GM19238 (cell line): ENCODE measurements at regions not wholly inside any gene's neighbourhood (a gene's known extent, or its start where the extent isn't known, plus 50 kb on each side); places are given as distances from the start of the nearest gene placed in this dataset.

Experiments
- DNase-seq: peaks from one replicate; pipeline ENCODE4 v3.0.0; 2011; ENCODE audit warnings: low spot score; ENCODE audit not compliant: insufficient read length

DNA sequence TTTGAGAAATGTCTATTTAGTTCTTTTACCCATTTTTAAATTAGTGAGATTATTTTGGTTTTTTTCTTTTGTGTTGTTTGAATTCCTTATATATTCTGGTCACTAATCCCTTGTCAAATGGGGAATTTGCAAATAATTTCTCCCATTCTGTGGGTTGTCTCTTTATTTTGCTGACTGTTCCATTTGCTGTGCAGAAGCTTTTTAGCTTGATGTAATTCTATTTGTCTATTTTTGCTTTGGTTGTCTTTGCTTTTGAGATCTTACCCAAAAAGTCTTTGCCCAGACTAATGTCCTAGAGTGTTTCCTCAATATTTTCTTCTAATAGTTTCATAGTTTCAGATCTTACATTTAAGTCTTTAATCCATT lies 472.9 kb downstream of the TBL1XR1 start:
- no peak for DNase-seq

DNA sequence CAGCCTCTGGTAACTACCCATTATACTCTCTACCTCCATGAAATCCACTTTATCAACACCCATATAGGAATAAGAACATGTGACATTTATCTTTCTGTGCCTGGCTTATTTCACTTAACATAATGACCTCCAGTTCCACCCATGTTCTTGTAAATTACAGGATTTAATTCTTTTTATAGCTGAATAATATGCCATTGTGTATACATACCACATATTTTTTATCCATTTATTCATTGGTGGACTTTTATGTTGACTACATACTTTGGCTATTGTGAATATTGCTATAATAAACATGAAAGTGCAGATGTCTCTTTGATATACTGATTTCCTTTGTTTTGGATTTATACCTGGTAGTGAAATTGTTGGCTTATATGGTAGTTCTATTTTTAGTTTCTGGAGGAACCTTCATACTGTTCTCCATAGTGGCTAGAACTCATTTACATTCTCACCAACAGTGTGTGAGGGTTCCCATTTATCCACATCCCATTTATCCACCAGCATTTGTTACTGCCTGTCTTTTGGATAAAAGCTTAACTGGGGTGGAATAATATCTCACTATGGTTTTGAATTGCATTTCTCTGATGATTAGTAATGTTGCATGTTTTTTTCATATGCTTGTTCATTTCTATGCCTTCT lies 473.4 kb downstream of the TBL1XR1 start:
- no peak for DNase-seq

DNA sequence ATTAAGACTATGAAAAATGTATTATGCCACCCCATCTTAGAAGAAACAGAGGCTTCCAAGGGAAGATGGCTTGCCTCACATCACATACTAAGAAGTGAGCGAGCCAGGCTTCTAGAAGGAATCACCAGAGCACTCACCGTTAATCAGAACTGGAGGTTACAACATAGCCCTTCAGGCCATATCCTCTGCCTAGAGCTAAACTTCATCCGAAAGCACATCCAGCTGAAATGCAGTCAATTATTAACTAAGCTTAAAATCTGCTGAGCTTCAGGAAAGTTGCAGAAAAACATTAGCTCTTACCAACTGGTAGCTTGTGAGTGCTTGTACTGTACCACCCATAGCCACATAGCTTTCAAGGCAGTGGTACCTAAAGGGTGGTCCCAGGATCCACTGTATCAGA lies 483.2 kb downstream of the TBL1XR1 start:
- no peak for DNase-seq

DNA sequence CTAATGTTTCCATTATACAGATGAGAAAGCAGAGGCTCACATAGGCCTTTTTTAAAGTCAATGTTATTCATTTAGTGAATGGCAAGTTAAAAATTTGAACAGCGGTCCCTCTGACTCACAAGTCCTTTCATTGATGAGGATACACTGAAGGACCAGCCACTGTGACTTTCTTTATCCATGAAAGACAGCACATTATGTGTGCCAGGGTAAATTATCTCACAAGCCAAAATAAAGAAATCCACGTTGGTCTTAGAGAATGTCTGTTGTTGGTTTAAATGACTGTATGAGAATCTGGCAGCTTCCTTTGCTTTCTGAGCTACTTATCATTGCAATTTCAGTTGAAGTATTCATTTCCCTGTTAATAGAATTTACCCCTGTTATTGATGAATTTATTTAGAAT lies 485.1 kb downstream of the TBL1XR1 start:
- DNase-seq, result no peak

DNA sequence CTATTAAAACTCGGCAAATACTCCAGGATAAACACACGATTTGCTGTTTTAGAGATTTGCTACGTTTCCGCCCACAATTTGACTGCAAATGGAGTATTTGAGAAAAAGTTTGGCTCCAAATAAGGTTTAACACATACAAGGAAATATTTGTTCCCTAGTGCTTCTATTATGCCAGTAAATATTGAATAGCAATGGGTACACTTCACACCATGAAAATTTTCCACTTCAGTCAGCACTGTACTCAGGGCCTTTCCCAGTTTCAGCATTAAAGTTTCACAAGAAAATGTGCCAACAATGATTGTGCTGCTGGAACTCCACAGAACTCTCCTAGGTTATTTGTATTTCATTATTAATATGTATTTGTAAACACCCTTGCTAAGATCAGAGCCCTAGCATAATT lies 498.0 kb downstream of the TBL1XR1 start:
- no peak for DNase-seq

DNA sequence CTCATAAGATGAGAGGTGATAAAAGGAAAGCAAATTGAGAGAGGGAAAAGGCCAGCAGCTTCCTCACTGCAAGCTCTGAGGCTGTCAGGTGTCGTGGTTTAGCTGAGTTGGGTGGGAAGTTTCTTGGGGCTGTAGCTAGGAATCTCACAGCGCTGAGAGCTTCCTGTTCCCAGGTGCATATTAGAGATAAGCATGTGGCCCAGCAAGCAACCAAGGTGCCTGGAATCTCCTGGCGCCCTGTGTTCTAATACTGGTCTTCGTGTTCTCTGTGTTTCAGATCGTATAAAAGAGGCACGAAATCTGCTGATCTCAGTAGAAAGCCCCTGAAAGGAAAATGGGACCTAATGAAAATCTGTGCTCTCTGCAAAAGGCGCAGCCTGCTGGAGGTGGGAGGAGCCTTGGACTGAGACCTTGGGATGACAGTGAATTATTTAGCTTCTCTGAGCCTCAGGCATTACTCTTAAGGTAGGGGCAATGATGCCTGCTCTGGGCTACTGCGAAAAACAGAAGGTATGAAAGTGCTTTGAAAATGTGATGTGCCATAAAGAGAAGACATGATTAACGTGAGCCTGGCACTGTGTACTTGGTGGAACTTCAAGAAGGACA lies 499.9 kb downstream of the TBL1XR1 start:
- DNase-seq, result no peak

DNA sequence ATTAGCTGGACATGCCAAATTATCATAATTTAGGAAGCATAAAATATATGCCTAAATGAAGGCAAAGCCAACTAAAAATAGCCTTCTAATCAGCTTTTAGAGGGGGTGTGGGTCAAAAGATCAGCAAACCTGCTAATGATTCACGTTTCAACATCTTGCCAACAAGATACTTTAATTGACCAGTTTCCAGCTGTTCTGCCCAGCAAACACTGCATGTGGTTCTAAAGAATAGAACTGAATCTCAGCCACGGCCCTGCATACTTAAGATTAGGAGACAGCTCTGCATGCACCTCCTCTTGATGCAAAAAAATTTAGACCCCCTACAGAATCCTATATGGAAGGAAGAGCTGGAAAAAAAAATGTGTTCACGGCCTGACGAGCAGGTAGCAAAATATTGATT lies 500.5 kb downstream of the TBL1XR1 start:
- DNase-seq, result no peak

DNA sequence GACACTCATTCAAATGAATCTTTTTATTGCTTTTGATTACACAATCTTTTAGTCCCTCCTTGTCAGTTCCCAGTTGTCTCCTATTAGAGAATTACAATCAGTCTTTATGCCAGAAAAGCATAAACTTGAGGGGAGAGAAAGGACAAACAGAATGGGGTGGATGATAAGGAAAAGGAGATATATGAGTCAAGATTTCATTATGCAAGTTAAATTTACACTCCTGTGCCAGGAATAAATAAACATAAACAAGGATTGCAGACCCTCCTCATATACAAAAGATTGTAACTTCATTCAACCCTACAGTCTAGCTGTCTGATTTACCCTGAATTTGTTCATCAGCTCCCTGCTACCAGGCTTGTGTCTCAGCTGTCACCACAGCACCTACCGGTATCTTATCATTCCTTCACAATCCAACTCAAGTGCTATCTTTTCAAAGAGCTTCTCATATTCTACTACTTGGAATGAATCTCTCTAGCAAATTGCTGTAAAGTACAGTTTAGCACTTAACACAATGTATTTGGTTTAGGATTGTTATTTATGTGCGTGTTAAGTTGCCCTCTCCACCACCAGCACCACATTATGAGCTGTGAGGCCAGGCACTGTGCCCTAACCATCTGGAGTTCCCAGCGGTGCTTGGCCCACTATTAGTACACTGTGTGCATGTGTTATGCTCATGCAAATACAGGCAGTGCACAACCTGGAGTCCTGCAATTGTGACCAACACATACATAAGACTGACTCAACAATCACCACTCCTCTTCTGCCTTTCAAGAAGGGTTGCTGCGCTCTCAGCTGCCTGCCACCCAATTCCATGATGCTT lies 504.1 kb downstream of the TBL1XR1 start:
- DNase-seq, result no peak

DNA sequence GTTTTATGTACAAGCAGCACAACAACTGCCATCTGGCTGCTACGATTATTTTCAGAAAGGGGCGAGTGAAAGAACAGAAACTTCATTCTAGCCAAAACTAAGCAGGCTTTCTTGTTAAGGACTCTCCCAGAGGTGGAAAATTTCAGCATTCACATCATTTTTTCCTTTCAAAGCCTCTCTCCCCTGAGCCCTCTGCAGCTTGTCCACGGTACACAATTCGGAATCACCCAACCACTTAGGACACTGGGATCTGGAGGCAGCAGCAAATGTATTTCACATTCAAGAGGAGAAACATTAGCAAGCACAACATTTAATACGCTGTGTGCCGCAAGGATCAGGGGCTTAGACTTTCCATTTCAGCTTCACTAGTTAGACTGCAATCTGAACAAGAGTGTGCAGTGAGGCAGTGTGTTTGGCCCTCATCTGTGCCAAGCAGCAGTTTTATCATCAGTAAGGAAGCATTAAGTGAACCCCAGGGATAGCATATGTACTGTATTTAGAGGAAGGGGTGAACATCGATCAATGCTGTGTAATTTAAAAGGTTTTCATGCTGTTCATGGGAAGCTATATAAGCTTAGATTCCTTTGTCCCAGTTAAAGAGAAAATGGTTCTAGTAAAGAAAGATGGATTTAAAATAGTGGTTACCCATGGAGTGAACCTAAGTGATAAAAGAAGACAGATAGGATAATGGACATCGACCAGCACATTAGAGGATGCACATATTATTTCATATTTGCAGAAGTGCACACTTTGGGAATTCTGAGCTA lies 504.9 kb downstream of the TBL1XR1 start:
- no peak for DNase-seq

DNA sequence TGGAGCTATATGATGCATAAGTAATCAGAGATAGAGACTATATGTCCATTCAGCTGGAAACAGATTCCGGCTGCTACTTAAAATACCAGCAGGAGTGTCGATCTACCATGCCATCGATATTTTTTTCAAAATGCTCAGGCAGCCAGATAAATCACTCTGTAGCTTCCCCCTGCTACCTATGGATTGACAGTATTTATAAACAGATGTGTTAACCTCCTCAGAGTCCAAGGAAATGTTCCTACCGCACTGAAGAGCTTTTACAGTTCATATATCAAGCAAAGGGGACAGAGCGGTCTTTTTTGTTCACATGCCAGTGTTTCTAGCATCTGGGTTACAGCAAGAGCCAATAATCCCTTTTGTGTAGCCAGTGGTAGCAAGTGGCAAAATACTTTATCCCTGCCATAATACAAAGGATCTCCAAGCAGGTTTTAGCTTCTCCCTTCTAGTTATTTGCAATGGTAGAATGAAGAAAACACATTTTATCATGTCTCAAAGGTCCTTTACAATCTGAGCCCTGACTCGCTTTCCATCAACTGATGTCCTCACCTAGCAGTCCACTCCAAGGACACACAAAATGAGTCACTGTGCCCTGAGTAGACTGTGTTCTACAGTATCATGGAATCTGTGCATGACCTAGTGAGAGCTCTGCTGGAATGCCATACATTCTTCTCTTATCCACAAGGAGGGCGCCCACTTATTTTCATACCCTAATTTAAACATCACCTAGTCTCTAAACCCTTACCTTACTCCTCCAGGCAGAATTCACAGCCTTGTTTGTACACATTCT lies 507.0 kb downstream of the TBL1XR1 start:
- DNase-seq, result no peak

DNA sequence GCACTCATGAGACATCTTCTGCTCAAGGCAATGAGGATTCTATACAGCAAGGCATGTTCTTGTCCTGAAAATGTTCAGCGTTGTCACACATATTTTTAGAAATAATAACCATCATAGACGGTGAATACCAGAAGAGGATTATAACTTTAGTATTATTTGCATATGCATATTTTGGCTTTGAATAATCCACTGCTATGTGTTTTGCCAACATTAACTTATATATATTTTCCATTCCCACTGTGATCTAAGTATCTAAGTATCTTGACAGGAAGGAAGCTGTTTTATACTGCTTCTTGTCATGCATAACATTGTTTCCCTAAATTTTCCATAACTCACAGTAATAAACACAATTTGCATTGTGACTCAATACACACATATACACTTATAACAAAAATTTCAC lies 509.5 kb downstream of the TBL1XR1 start:
- DNase-seq, result no peak

DNA sequence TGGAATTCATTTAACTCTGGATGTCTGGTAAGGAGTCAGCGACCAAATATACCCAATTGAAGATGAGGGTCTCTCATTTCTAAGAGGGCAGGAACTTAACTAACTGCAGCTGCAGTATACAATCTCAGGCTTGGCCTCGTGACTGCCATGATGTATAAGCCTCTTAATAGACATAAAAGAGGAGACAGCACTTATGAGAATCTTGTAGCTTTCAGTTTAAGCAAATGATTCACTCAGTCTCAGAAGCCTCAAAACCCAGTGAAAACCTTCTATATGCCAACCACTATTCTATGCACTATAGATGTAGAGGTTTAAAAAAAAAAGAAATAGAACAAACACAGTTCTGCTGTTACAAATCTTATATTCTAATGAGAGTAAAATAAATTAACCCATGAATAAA lies 513.9 kb downstream of the TBL1XR1 start:
- DNase-seq, result no peak

DNA sequence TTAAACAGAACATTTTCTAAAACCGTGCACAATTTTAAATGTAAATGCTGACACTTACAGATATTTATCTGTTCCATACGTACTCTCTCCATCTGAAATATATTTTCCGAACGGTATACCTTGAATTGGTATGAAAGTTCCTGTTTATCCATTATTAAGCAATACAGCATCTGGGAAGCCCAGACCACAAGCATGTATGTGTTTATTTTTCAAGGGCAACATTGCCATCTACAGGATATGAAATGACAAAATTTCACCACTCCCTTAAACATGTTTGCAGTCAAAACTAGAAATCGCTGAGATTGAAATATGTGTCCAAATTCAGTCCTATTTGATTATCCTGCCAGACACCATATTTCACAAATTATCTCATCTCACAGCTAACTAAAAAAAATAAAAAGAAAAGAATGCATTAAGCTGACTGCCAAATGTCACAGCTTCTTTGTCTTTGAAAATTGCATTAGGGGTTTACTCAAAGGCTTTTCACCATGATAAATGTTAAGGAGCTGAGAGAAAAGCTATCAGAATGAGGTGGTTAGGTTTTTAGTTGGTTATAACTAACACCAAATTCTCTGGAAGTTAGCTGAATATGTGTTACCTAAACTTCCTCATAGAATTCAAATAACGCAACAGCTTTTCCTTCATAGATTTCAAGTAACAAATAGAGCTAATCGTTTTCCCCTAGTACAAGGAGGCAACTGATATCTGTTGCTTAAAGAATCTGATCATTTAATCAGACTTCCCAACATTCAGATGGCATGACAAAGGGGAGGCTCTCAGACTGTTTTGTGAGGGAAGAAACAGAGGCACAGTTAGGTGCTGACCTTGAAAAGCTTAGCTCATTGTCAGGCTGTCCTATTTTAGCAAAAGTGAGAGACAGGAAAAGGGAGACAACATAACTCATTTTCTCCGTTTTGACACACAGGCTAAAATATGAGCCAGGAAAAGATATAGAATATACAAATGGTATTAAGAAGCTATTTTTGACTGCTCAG lies 533.1 kb downstream of the TBL1XR1 start:
- no peak for DNase-seq

DNA sequence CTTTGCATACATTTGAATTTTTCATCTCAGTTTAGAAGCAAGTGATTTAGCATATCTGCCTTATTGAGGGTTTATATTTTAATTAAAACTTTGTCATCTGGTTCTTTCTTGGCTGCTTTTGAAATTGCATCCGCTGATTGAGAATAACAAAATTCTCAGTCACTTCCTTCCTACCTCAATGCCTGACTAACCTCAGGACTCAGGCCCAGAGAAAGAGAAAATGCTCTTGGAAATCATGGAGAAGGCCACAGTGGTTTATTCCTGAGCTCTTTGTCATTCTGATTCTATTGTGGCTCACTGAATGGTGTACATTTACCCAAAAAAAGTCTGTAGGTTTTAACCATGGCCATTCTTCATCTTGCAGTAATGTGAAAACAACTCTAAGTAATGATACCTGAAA lies 533.9 kb downstream of the TBL1XR1 start:
- DNase-seq, result no peak

DNA sequence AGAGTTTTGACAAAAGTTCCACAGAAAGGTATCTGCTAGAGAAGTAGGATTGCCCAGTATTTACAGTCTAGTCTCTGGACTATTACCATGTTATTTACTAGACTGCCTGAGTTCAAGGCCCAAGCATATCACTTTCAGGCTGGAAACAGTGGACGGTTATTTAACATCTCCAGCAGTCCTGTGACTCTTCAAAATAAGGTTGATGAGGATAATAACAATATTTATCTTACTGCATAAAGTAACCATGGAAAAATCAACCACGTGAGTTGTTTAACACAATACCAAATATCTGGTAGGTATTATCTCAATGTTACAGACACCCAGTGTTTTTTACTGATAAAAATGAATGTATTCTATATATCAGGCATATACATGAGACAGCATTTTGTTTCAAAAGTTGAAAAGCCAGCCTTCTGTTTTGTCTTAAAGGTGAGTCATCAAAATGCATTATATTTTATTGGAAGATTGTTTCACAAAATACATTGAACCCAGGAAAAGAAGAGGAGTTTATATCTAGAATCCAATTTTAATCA lies 535.8 kb downstream of the TBL1XR1 start:
- no peak for DNase-seq

DNA sequence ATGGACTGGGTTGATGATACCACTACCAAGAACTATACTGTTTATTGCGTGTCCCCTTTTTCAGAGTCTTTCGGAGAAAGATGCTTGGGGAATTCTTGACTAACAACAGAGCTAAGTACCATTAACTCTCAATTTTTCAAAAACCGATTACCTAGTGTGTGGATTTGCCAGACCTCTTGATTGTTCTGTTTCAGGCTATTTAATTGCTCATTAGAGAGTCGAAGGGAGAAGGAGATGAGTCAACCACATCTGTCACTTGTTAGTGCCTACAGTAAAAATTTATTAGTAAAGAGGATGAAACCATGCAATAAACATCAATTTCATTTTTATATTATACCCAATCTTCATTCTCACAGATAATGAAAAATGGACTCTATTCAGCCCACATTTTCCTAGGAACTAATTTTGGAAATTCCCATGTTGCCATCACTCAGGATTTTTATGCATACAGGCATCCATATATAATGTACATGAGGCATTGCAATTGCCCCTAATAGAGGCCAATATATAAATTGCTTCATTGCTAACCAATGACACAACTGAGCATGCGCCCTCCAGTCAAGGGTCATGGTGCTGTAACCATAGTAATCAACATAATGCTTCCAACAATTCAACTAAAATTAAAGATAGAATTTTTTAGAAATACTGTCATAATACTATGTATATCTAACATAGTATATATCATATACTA lies 541.7 kb downstream of the TBL1XR1 start:
- no peak for DNase-seq

DNA sequence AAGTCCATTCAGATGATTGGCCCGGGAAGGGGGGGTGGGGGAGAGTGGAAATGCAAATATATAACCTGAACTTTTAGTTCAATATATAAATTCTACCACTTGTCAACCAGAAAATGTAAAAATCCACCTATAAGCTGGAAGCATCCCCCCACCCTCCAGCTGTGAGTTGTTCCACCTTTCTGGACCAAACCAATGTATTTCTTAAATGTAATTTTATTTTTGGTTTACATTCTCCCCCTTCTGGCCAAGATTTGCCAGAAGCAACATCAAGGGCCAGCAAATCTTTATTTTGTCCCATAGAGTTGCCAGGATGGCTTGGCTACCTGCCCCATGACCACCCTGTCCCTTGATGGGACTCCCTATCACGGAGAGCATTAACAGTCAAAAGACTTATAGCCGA lies 545.7 kb downstream of the TBL1XR1 start:
- no peak for DNase-seq

DNA sequence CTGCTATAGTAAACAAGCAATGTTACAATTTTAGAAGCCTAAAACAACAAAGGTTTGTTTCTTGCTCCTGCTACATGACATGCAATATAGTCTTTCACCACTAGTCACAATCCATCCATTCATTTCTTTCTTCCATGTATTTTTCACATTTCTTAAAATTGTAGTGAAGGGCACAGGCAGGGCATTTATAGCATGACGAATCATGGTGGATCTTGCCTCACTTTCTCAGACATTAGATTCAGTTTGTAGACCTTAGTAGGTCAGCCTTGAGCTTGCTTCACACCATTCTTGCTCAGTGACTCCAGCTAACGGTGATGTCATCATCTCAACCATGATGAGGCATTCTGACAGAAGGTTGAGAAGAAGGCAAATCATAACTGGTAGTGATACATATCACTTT lies 546.8 kb downstream of the TBL1XR1 start:
- no peak for DNase-seq

DNA sequence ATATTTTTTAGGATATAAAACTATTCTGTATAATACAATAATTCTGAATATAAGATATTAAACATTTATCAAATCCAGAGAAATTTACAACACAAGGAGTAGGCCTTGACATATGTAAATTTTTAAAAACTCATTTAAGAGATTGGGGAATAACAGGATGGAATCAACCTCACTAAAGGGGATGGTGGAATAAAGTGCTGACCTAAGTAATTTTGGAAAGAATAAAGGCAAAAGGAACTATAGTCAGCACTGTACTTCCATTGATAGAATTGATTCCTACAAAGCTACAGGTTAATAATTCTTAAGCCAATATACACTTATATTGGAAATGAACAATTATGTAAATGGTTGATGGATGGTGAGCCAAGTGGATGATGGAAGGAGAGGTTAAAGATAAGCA lies 549.3 kb downstream of the TBL1XR1 start:
- no peak for DNase-seq
